ENCODE measurements at regions not wholly inside any gene's neighbourhood (a gene's known extent, or its start where the extent isn't known, plus 50 kb on each side); places are given as distances from the start of the nearest gene placed in this dataset.

DNA sequence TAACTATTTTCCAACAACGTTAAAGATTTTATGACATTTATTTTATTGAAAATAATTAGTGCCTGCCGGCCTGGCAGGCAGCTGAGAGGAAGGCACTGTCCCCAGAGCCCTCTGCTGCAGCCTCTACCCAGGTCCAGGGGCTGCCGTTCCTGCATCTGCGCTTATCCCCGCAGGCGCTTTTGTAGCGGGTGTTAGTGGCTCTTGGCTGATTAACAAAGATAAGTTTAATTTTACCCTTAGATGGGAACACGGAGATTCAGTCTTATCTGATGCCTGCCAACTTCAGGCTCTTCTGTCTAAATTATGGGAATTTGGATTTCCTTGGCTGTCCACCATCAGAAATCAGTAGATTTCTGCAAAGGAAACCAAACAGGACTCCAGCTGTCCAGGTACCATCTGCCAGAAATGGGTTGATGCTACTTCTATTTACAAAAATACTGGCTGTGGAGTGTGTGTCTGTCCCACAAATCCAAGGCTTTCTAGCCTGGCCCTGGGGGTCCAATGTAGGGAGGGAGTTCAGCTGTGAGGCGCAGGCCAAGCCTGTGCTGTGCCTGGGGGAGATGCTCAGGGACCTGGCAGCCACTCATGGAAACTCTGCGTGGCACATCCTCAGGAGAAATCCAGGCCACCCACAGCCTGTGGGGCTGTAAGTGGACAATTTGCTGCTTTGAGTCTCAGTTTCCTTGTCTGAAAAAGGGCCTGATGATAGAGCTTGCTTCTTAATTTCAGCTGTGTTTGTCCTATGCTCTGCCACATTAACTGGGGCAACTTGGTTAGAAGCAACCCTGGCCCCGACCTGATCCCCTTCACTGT is 62.0 kb upstream of the IGFBP3 start:
- FAIRE-seq (peak; percentile 9), DNase-seq (ENCODE audit: low spot score) (no peak)

DNA sequence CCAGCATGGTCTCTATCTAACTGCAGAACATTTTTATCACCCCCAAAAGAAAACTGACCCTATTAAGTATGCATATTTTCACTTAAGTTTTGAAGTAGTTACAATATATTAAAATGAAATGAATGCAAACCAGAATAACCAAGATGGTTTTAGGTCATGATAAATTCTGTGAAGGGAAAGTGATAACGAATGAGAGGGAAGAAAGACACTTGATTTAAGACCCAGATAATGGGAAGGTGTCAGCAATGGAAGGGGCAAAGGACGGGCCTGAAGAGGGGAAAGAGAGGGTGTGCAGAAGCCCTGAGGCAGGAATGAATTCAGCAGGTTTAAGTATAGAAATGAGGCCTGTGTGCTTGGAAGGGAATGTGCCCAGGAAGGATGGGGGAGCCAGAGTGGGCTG is 61.1 kb upstream of the IGFBP3 start:
- FAIRE-seq (no peak), DNase-seq (ENCODE audit: low spot score) (no peak)

DNA sequence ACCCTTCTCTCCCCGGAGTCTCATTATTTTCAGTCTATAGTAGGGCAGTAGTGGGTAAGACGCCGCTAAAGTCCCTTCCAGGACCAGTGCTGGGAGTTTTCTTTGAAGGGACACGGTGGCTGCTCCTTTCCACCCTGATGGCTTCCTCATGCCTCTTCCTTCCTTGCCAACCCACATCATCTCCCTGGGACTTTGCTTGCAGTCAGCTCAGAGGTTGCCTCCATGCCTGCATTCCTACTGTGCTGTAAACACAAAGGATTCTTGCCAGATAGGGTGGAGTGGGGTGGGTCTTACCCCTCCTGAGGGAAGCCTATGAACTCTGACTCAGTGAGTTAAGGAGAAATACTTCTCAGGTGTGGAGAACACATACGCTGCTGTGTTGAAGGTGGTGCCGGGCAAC is 59.9 kb upstream of the IGFBP3 start:
- DNase-seq (ENCODE audit: low spot score) (no peak), FAIRE-seq (peak; percentile 77)

DNA sequence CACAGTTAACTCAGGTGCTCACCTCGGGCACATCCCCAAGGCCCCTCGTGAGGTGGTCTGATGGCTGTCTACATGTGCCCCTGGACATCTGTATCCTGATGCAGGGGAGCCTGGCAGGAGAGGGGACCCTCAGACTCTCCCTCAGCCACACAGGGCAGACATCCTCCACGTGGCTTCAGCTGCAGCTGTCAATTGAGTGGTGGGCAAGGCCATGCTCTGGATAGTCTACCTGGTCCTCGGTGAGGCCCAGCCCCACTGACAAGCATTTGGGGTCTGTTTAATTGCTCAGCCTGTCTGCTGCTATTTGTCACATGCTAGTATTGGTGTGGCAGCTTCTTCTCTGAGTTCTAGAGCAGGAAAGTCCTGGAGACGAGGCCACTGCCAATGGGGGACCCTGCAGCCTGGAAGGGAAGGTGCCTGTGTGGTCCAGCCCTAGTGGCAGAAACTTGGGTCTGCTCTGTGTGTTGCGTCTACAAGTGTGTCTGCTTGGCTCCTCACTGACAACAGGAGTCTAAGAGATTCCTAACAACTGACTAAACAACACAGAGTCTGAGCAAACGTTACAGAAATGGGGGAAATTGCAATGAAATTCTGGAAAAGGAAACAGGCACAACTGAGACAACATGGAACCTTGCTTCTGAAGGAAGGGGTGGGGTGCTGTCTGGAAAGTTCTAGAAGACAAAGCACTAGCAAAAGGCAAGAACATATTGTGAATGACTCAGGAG is 59.3 kb upstream of the IGFBP3 start:
- FAIRE-seq (peak; percentile 94), DNase-seq (ENCODE audit: low spot score) (no peak)

DNA sequence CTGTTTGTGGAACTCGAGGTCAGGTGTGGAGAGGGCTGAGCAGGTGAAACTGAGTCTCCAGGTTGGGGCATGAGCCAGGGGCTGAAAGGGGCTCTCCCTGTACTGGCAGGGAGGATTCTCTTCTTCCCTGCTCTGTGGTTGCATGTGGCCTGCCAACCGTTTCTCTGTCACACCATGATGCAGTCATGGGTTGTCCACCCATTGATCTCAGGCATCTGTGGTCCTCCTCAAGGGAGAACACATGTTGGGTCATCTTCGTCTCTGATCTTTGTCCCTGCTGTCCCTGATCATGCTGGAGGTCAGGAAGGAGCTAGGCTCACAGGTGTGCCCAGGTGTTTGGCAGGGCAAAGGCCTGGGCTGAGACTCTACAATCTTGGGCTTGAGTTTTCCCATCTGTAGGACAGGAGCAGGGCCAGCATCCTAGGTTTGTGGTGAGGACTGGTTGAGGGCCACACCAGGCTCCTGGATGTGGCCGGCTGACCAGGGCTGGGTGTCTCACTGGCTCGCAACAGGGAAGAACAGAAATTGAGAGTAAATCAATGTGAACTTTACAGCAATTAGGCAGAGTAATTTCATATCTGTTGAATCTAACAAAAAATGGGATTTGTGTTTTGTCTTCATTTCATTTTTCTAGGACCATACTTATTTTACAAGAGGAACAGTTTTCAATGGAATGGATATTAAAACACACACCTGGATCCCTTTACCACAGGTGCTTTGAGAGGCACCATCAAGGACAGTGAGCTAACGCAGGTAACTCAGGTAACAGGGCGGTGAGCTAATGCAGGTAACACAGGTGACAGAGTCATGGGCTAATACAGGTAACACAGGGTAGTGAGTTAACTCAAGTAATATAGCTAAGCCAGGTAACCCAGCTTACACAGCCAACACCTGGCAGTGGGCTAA is 58.5 kb upstream of the IGFBP3 start:
- DNase-seq (ENCODE audit: low spot score) (no peak), FAIRE-seq (peak; percentile 89)

DNA sequence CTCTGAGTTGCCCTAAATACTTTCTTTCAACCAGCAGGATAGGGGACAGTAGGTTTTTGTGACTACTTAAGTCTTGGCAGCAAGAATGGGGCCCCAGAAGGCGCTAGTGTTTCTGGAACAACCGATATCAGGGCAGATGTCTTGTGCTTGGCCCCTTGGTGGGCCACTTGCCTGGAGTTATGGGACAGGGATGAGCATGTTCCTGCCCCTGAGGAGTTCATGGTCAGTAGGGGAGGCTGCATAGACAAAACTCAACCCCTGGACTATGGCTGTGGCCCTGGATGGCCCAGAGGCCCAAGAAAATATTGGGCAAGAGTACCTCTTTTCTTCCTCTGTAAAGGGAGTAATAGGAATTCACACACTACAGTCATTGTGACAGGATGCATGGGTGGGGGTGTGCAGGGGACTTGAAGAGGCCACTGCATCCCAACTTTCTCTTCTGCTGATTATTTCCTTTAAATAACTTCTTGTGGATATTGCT is 57.7 kb upstream of the IGFBP3 start:
- FAIRE-seq (no peak), DNase-seq (ENCODE audit: low spot score) (no peak)

DNA sequence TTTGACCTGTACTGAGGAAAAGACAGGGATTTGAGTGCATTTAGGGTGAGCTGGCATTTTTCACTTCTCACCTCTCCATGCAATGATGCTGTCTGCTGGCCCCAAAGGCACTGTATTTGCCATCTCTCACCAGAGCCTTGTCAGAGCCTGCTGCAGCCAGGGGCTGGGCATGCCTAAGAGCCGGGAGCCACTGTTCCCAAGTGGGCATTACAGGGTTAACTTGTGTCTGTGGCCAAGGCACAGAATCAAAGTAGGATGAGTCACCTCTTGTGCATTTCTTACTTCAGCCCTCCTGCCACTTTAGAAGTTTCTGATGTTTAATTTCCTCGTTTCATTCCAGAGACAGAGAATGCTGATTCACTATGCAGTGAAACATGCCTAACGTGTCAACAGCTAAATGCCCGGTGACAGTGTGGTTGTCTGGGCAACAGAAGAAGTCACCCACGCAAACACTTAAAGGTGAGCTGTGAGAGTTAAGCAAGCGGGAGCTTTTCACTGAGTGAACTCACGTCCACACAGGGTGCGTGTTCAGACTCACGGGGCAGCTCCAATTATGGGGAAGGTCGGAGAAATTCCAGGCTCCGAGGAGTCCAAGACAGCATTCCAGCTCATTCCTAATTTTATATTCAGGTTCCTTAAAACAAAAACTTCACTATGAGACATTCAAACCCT is 57.1 kb upstream of the IGFBP3 start:
- DNase-seq (ENCODE audit: low spot score) (peak; percentile 93), FAIRE-seq (peak; percentile 98)

DNA sequence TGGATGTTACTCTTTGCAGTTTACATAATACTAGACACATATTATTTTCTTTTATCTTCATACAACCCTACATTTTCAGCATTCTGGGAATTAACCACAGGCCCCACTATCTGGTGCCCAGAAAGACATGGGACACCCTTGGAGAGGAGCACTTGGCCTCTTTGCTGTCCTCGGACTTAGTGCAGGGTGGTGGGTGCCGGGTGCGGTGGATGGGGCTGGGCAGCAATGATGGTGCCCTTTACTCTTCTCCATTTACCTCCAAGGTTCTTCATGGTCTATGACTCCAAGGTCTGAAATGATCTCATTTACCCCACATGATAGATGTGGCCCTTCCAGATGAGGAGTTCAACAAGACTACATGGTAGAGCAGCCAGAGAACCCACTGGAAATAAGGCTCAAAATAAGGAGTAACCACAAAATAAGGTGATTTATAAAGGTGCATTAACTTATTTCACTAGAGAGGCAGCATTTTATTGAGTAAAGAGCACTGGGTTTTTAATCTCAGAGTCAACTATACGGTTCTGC is 56.2 kb upstream of the IGFBP3 start:
- no peak for DNase-seq (ENCODE audit: low spot score)
- no peak for FAIRE-seq

DNA sequence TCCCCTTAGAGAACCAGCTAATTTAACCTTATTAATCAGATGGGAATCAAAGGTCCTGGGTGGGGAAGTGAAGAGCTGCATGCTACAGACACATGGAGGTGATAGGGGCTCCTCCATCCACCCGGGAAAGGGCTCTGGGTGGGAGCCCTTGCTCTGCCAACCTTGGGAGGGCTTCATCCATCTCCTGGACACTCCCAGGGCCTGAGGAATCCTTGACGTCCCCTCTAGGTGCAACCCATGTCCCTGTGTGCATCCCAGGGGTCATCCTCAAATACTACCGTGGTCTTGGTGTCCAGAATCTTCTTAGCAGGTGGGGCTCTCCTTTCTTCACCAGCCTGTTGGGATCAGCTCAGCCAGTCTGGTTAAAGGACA is 55.4 kb upstream of the IGFBP3 start:
- no peak for FAIRE-seq
- DNase-seq (ENCODE audit: low spot score), result no peak

DNA sequence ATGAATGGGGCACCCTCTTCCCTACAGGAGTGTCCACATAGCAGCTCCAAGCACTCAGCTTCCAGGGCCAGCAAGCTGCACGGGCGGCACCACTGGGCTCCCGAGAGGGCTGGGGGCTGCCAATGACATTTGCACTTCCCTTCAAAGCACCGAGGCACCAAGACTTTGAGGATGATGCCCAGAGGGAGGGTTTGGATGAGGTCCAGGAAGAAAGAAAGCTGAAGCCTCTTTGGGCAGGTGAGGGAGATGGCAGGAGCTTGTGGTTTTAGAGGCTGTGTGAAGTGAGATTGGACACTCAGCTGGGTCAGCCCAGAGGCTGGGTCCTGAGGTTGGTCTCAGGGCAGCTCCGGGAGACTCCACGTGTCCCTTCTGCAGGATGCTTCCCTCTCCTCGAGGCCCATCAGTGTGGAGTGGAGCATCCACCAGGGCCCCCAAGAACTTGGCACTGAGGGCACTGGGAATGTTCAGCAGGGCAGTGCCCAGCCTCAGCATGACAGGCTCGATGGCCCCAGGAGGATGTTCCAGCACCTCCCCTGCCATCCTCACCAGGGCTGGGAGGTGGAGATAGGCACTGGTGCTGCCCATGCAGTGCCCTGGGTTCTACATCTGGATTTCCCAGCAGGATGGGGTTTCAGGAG is 54.9 kb upstream of the IGFBP3 start:
- FAIRE-seq, result peak; percentile 13
- no peak for DNase-seq (ENCODE audit: low spot score)

DNA sequence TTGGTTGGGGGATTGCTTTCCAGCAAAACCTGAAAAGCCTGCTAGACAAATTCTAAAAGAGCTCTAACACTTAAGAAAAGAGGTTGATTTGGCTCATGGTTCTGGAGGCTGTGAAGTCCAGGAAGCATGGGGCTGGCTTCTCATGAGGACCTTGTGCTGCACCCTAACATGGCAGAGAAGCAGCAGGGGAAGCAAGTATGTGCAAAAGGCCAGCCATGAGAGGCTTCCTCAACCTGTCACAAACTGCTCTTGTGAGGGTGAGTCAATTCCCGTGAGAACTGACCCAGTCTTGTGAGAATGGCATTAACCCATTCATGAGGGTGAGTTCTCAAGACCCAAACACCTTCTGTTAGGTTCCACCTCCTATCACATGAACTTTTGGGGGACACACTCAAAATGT is 54.3 kb upstream of the IGFBP3 start:
- no peak for DNase-seq (ENCODE audit: low spot score)
- FAIRE-seq, result no peak

DNA sequence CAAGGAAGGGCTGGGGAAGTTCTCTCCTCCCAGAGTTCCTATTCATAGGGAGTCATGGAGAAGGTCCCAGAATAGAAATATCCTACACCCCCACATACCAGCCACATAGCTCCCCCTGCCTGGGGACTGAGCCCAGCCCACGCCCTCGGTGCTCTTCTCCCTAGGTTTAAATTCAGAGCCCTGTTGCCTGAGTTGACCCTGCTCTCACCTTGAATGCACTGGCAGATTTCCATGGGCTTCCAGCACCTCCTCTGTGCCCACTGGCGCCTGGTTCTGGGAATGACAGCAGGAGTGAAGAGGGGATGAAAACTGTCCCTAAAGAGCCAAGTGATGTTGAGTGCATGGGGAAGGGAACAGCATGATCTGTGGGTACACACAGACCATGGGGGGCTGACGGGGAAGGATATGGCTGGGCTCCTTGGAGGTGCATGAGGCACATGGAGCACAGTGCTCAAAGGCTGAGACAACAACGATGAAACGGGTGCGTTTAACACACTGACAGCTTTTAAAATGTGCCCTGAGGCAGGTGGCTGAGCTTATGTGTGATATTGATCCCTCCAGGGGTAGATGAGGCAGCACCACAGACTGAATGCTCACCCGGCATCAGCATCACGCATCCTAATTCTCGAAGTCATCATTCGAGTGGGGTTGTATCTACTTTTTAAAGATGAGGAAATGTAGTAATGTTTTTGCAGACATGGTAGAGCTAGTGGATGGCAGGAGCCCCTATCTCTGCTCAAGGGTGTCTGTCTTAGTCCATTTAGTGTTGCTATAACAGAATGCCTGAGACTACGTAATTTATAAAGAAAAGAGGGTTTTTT is 53.7 kb upstream of the IGFBP3 start:
- DNase-seq (ENCODE audit: low spot score) (no peak), FAIRE-seq (peak; percentile 65)

DNA sequence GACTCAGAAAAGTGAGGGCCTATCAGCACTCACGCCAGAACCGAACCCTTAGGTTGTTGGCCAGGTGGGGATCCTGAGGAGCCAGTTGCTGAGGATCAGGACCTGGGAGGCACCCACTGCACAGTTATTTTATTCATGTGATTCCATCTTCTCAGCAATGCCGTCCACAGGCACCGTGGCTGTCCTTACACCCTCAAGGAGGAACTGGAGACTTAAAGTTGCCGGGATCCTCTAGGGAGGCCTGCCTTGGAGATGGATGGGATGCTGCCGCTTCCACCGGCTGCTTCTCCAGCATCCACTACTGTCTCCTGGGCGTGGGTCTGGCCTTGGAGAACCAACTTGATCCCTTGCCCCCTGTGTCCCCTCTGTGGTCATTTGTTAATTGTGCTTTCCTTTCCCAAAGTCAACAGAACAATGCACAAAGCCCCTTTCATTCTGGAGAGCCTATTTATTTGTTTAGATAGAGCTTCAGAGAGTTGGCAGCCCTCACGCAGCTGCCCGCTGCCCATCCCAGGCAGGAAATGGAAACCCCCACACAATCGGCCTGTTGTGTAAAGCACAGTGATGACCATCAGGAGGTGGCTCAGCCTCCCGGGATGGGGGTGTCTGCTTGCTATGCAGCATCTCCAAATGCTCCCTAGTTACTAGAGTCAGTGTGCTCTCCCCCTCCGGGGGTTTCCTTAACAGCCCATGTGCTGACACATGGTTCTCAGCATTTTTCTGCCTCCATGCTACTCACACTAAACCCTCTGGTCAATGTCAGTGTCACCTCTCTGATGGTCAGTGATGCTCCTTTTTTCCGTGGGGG is 52.9 kb upstream of the IGFBP3 start:
- FAIRE-seq (peak; percentile 92), DNase-seq (ENCODE audit: low spot score) (peak; percentile 83)

DNA sequence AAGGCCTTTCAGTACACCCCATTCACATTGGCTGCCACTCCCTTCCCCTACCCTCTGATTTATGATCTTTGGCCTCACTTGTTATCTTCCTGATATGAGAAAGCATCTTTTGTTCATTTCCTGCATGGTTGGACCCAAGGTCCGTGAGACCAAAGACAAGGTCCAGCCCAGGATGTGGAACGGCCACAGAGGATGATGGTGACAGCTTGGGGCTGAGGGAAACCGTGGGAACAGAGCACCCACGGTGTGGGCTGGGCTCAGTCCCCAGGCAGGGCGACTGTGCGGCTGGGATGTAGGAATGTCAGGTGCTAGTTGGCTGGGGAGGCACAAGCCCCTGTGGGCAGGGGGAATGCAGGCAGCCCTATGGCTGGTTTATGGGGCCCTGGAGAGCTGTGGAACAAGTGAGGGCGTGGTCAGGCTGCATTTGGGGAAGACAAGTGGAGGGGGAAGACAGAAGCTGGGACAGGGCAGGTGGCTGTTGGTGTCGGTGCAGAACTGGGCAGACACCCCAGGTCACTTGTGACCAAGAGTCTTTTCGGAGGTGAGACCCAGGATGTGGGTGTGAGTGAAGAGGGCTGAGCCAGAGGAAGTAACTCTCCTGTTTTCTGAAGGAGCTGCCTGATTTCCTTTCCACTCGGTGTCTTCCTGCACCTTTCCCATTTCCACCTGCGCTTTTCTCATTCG is 51.7 kb upstream of the IGFBP3 start:
- DNase-seq (ENCODE audit: low spot score) (no peak), FAIRE-seq (peak; percentile 71)

DNA sequence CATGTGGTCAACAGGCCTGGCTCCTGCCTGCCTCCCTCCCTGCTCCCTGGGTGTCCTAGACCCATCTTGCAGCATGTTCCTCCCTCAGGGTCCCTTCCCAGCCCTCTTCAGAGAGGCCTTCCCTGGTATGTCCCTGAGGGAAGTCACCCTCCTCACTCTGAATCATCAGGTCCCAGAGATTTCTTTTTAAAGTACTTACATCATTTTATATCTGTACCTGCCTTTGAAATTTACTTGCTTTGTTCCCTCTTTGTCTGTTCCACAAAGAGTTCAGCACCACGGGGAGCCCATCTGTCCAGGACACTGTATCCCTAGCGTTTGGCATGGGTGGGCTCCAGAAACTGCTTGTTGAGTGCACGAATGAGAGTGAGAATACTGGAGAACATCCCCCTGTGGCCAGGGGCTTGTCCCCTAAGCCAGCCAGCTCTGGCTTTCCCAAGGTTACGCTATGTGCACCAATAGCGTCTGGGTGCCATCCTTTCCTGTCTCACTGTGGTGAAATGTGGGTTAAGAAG is 50.6 kb upstream of the IGFBP3 start:
- DNase-seq (ENCODE audit: low spot score), result no peak
- FAIRE-seq, result no peak

DNA sequence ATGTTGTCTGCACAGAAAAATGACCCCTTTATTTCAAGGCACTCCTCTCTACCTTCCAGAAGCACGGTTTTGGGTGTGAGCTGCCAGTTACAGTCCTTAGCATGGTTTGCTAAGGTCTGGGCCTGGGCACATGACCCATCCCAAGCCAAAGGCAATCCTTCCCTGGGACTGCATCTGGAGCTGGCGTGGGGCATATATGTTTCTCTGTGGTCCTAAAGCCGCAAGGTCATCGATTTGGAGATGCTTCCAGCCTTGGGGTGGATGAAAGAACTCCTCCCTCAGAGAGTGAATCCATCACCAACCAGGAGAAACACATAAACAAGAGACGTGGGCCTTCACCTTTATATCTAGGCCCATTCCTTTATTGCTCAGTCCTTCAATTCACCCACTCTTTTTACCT is 50.1 kb upstream of the IGFBP3 start:
- DNase-seq (ENCODE audit: low spot score), result no peak
- FAIRE-seq, result peak; percentile 55

All from urothelium cell line (cell line).